Choroid plexus epithelial cell (primary cell): ENCODE measurements at regions not wholly inside any gene's neighbourhood (a gene's known extent, or its start where the extent isn't known, plus 50 kb on each side); places are given as distances from the start of the nearest gene placed in this dataset.

Source experiments
- DNase-seq: peaks from one replicate; pipeline ENCODE4 v3.0.0-alpha.2; 2010; ENCODE audit warnings: low read depth
- H3K4me3 ChIP-seq: 2 replicates; pipeline ENCODE4 v1.5.1; 2011; ENCODE audit warnings: low read depth, mild to moderate bottlenecking, control low read depth, low read length, moderate library complexity
- CTCF ChIP-seq: conservative IDR thresholded peaks from 2 replicates; pipeline ENCODE4 v1.5.1; 2011; ENCODE audit warnings: low read depth, mild to moderate bottlenecking, control low read depth, inconsistent platforms, low read length, moderate library complexity

- TF ChIP-seq CTCF = no peak
- H3K4me3 ChIP-seq = no peak overlapping the region
- no peak for DNase-seq
These were observed 174.7 kb downstream of the DHX35 start for GRCh38 chr20:39136798-39137197.

GRCh38 chr20:39135885-39136544, 173.9 kb downstream of the DHX35 start:
- no peak for DNase-seq
- TF ChIP-seq CTCF = no peak
- H3K4me3 ChIP-seq = no peak overlapping the region

- DNase-seq = no peak
- no peak overlapping the region for H3K4me3 ChIP-seq
- no peak for TF ChIP-seq CTCF
These were observed 171.1 kb downstream of the DHX35 start for GRCh38 chr20:39133201-39133600.

GRCh38 chr20:39132511-39132910, 170.4 kb downstream of the DHX35 start:
- TF ChIP-seq CTCF = no peak
- H3K4me3 ChIP-seq = no peak overlapping the region
- no peak for DNase-seq

- no peak for TF ChIP-seq CTCF
- no peak for DNase-seq
These were observed 169.9 kb downstream of the DHX35 start for GRCh38 chr20:39132093-39132492.

GRCh38 chr20:39130627-39131026, 168.5 kb downstream of the DHX35 start:
- no peak overlapping the region for H3K4me3 ChIP-seq
- DNase-seq = no peak
- TF ChIP-seq CTCF = no peak

More at GRCh38 chr20:39132093-39132492, 169.9 kb downstream of the DHX35 start:
- H3K4me3 ChIP-seq = no peak overlapping the region

GRCh38 chr20:39129523-39129922, 167.4 kb downstream of the DHX35 start:
- no peak for DNase-seq
- no peak overlapping the region for H3K4me3 ChIP-seq
- no peak for TF ChIP-seq CTCF
